Upper lobe of left lung (tissue), 4 donors: ENCODE measurements at regions not wholly inside any gene's neighbourhood (a gene's known extent, or its start where the extent isn't known, plus 50 kb on each side); places are given as distances from the start of the nearest gene placed in this dataset.

Source experiments
- CTCF ChIP-seq, 6 experiments: fragments of 450-650 bp in 4 of 6; fragments of 200-600 bp in 2 of 6; sonication (generic) in 2 of 6; IDR thresholded peaks; one replicate each; pipeline ENCODE4 v1.5.1; 2016 to 2019; ENCODE audit warnings: antibody characterized with exemption in 6 of 6
- EP300 ChIP-seq, 4 donors: sonication (generic); formaldehyde crosslinking; IDR thresholded peaks; one replicate each; pipeline ENCODE4 v1.5.1; 2017; ENCODE audit warnings: antibody characterized with exemption in 4 of 4, control low read depth in 2 of 4

GRCh38 chr5:27598576-27598975 is 560.2 kb upstream of the CDH9 start:
- TF ChIP-seq CTCF (IDR thresholded peaks at IDR 0.05) (no peak), EP300 (IDR thresholded peaks at IDR 0.05) (no peak)
